ENCODE measurements at regions not wholly inside any gene's neighbourhood (a gene's known extent, or its start where the extent isn't known, plus 50 kb on each side); places are given as distances from the start of the nearest gene placed in this dataset.

GRCh38 chr11:134815404-134815803 is 403.4 kb upstream of the B3GAT1 start:
- Histone ChIP-seq H3K4me3 (ENCODE audit: extremely low read depth in 1 of 4, insufficient read depth in 2 of 4, low read depth in 3 of 4, low read length in 4 of 4) (no peak overlapping the region), H3K4ac (replicated peaks; ENCODE audit: insufficient read length, low read depth, low read length) (no peak overlapping the region), H2BK12ac (ENCODE audit: low read depth, low read length) (no peak overlapping the region), H2BK20ac (ENCODE audit: low read length) (no peak overlapping the region), H2BK5ac (ENCODE audit: low read depth, low read length) (no peak overlapping the region), H3K79me2 (ENCODE audit: control insufficient read depth in 1 of 2, insufficient read depth in 2 of 2, low read length in 2 of 2) (no peaks in the 10 kb centered on the region), H2BK15ac (ENCODE audit: low read length) (no peak overlapping the region), H3K9me3 (ENCODE audit: insufficient read depth in 2 of 2, low read depth in 1 of 2, low read length in 1 of 2) (no peaks in the 10 kb centered on the region), H3K23me2 (ENCODE audit: low read depth, low read length) (no peaks in the 10 kb centered on the region), H4K20me1 (replicated peaks in 1 of 2; ENCODE audit: control insufficient read depth in 1 of 2, insufficient read depth in 2 of 2, low read length in 2 of 2) (no peaks in the 10 kb centered on the region), H4K91ac (replicated peaks; ENCODE audit: insufficient read length, low read length) (no peak overlapping the region), H3K27me3 (replicated peaks in 1 of 4; ENCODE audit: control insufficient read depth in 3 of 4, extremely low read depth in 1 of 4, insufficient read depth in 3 of 4, low read length in 3 of 4) (no peaks in the 10 kb centered on the region), H2BK120ac (replicated peaks; ENCODE audit: low read depth, low read length) (no peak overlapping the region), H4K8ac (ENCODE audit: extremely low read depth, insufficient read depth, low read length) (no peak overlapping the region), H2AK5ac (ENCODE audit: low read depth, low read length) (no peak overlapping the region), H3K36me3 (ENCODE audit: control insufficient read depth in 2 of 4, insufficient read depth in 4 of 4, low read length in 3 of 4) (no peaks in the 10 kb centered on the region), H2AFZ (ENCODE audit: low read length) (no peak overlapping the region), H3K18ac (ENCODE audit: extremely low read depth, low read length) (no peak overlapping the region), H4K5ac (ENCODE audit: insufficient read length, low read depth, low read length) (no peak overlapping the region), H3K79me1 (ENCODE audit: low read depth, low read length) (no peaks in the 10 kb centered on the region), H3K4me1 (replicated peaks in 1 of 4; ENCODE audit: control insufficient read depth in 3 of 4, insufficient read depth in 4 of 4, low read length in 3 of 4) (peaks cover 0 to 3% (median under 1%) of the 10 kb centered on the region in 4 experiments; a peak in 1 of 7 replicates), H3K56ac (replicated peaks; ENCODE audit: insufficient read length, low read depth, low read length) (no peak overlapping the region), H3K4me2 (ENCODE audit: insufficient read depth in 1 of 2, low read depth in 2 of 2, low read length in 2 of 2) (no peak overlapping the region), H3K23ac (ENCODE audit: insufficient read length) (no peak overlapping the region), H3K9ac (replicated peaks in 1 of 4; ENCODE audit: extremely low read depth in 1 of 4, low read depth in 3 of 4, low read length in 3 of 4) (no peak overlapping the region), H3K27ac (ENCODE audit: low read depth, low read length) (no peak overlapping the region), H3K14ac (ENCODE audit: insufficient read length) (no peak overlapping the region)
- FAIRE-seq (no peak), DNase-seq (ENCODE audit: low read depth in 1 of 2, low spot score in 2 of 2) (no peak)
- POLR2A ChIA-PET (ENCODE audit: partially characterized antibody) = no interaction called here
- TF ChIP-seq CTBP2 (IDR thresholded peaks at IDR 0.05; ENCODE audit: borderline replicate concordance, insufficient read depth, insufficient read length, low read length) (no peak), EZH2 (IDR thresholded peaks at IDR 0.05; ENCODE audit: low read depth, low read length, severe bottlenecking) (no peak), JUN (IDR thresholded peaks at IDR 0.05; ENCODE audit: low read depth, low read length) (no peak), SIX5 (IDR thresholded peaks at IDR 0.05; ENCODE audit: low read depth, low read length) (no peak), GTF2F1 (IDR thresholded peaks at IDR 0.05; ENCODE audit: borderline replicate concordance, low read depth, low read length) (no peak), SIN3A (conservative IDR thresholded peaks at IDR 0.05 in 1 of 2, IDR thresholded peaks at IDR 0.05 in 1 of 2; ENCODE audit: low read depth in 1 of 2, low read length in 2 of 2) (no peak), NRF1 (IDR thresholded peaks at IDR 0.05; ENCODE audit: low read depth, low read length) (no peak), KDM1A (IDR thresholded peaks at IDR 0.05; ENCODE audit: borderline replicate concordance, low read length) (no peak), KDM5A (IDR thresholded peaks at IDR 0.05; ENCODE audit: low read length) (no peak), FOSL1 (IDR thresholded peaks at IDR 0.05; ENCODE audit: insufficient read depth, low read depth, low read length) (no peak), ZNF274 (IDR thresholded peaks at IDR 0.05; ENCODE audit: borderline replicate concordance, extremely low read depth, low read length) (no peak), CHD1 (IDR thresholded peaks at IDR 0.05; ENCODE audit: low read depth, low read length) (no peak)
- WGBS, 2 experiments (ENCODE audit: extremely low coverage in 1 of 2, insufficient coverage in 1 of 2, insufficient read length in 1 of 2, insufficient replicate concordance in 2 of 2, low coverage in 1 of 2, low lambda C conversion rate in 2 of 2, missing lambda C conversion rate in 1 of 2) = 81% methylated on average over 2 of the region's 2 CpGs; no CpG with 5 or more reads in 1 of the 2 experiments
- CTCF ChIA-PET (ENCODE audit: partially characterized antibody) = interaction anchor here (1.1 to 1.6 kb wide), 4 partner anchors 7 to 155 kb away, joined by 3 read pairs; no protein-coding TSS in a partner anchor
